Pancreas (tissue), 10 donors: ENCODE measurements at regions not wholly inside any gene's neighbourhood (a gene's known extent, or its start where the extent isn't known, plus 50 kb on each side); places are given as distances from the start of the nearest gene placed in this dataset.

Experiments
- ATAC-seq, 4 donors: fragments of 200-7000 bp; cut with Tn5 transposase; one replicate each; pipeline versions ENCODE4 v1.8.0 to v1.9.1; 2020; ENCODE audit warnings: mild to moderate bottlenecking in 4 of 4, moderate library complexity in 4 of 4
- DNase-seq, 6 donors: peaks; one replicate each; pipeline ENCODE4 v3.0.0-alpha.2; 2020
- FAIRE-seq: peaks from 2 replicates; lab custom pipeline; 2012; peaks lifted over from hg19 to GRCh38; lab: Jason Lieb, UNC
- H3K27ac ChIP-seq, 4 donors: fragments of 200-600 bp; sonication (generic); 1 replicate in 3 of 4; 2 replicates in 1 of 4; pipeline versions ENCODE4 v1.5.0 to v1.8.0; 2020
- H3K27me3 ChIP-seq, 4 donors: fragments of 200-600 bp; one replicate each; pipeline ENCODE4 v1.8.0; 2021
- H3K36me3 ChIP-seq, 3 donors: fragments of 200-600 bp; sonication (generic) in 1 of 3; one replicate each; pipeline versions ENCODE4 v1.5.0 to v1.8.0; 2020 to 2021
- H3K4me1 ChIP-seq, 3 donors: fragments of 200-600 bp; one replicate each; pipeline ENCODE4 v1.8.0; 2021
- H3K4me3 ChIP-seq, 4 donors: fragments of 200-600 bp; sonication (generic) in 2 of 4; one replicate each; pipeline versions ENCODE4 v1.5.0 to v1.8.0; 2020 to 2021
- H3K9me3 ChIP-seq, 4 donors: fragments of 200-600 bp; one replicate each; pipeline ENCODE4 v1.8.0; 2021
- CTCF ChIP-seq, 4 donors: fragments of 200-600 bp; sonication (generic) in 3 of 4; IDR thresholded peaks; one replicate each; pipeline versions ENCODE4 v1.5.0 to v1.8.0; 2021; ENCODE audit warnings: antibody characterized with exemption in 4 of 4
- WGBS, 2 donors: extraction: QIAGEN DNeasy Blood & Tissue Kit; methylation state at CpG; one replicate each; pipeline ENCODE4 v1.1.7; 2013; 5-methylcytosine and 5-hydroxymethylcytosine counted together
- intact Hi-C, 3 donors: fragments of 100-400 bp; cut with DNase I; formaldehyde crosslinking; loops; one replicate each; pipeline versions ENCODE4 v1.11.1 to v1.14.2; 2022
- donor health status: healthy with polysubstance abuse.
- donor health status: DM: no; HTN: no; CAD: no; lungs with moderate emphysema.
- donor health status: DM: no; HTN: no; CAD: no.
- donor health status: control.
- donor health status: control.
- donor health status: Bipolar disorder and iron deficiency.
- donor health status: DM: yes; HTN: yes; CAD: no.
- donor health status: DM: no; HTN: no; CAD: no.
- donor health status: DM: no; HTN: no; CAD: no.
- donor health status: DM: yes; HTN: yes; CAD: no.

- intact Hi-C loops, result no loop called here
- ATAC-seq, result no peak
These were observed 324.7 kb upstream of the PIK3C3 start for GRCh38 chr18:41630232-41630886.

GRCh38 chr18:41624460-41624859 is 330.6 kb upstream of the PIK3C3 start:
- intact Hi-C loops, result no loop called here
- no peaks in the 10 kb centered on the region for H3K9me3 ChIP-seq
- H3K27ac ChIP-seq, result no peak overlapping the region
- FAIRE-seq (no peak), ATAC-seq (no peak), DNase-seq (no peak)
- no peaks in the 10 kb centered on the region for H3K4me1 ChIP-seq
- H3K4me3 ChIP-seq, result no peak overlapping the region
- TF ChIP-seq CTCF (IDR thresholded peaks at IDR 0.05), result no peak
- H3K36me3 ChIP-seq, result no peaks in the 10 kb centered on the region
- 67 to 79% methylated on average over 3 of the region's 3 CpGs for WGBS, 2 donors
- no peaks in the 10 kb centered on the region for H3K27me3 ChIP-seq

More at GRCh38 chr18:41630232-41630886, 324.7 kb upstream of the PIK3C3 start:
- H3K4me3 ChIP-seq, result no peak overlapping the region
- no peaks in the 10 kb centered on the region for H3K36me3 ChIP-seq
- 68 to 79% methylated on average over 8 of the region's 8 CpGs for WGBS, 2 donors
- no peaks in the 10 kb centered on the region for H3K27me3 ChIP-seq
- FAIRE-seq (no peak), DNase-seq (no peak)
- H3K27ac ChIP-seq, result no peak overlapping the region
- no peak for TF ChIP-seq CTCF (IDR thresholded peaks at IDR 0.05)
- no peaks in the 10 kb centered on the region for H3K9me3 ChIP-seq
- no peaks in the 10 kb centered on the region for H3K4me1 ChIP-seq

- ATAC-seq (no peak), DNase-seq (no peak), FAIRE-seq (no peak)
- H3K9me3 ChIP-seq, result no peaks in the 10 kb centered on the region
- H3K4me1 ChIP-seq, result no peaks in the 10 kb centered on the region
- TF ChIP-seq CTCF (IDR thresholded peaks at IDR 0.05), result no peak
- H3K27me3 ChIP-seq, result no peaks in the 10 kb centered on the region
- no peaks in the 10 kb centered on the region for H3K36me3 ChIP-seq
- no peak overlapping the region for H3K27ac ChIP-seq
- no peak overlapping the region for H3K4me3 ChIP-seq
- intact Hi-C loops, result no loop called here
- 28 to 53% methylated on average over 1 of the region's 1 CpG for WGBS, 2 donors
These were observed 333.9 kb upstream of the PIK3C3 start for GRCh38 chr18:41621177-41621576.

GRCh38 chr18:41618147-41618546 is 336.9 kb upstream of the PIK3C3 start:
- no peak for TF ChIP-seq CTCF (IDR thresholded peaks at IDR 0.05)
- no peak overlapping the region for H3K4me3 ChIP-seq
- no peak overlapping the region for H3K27ac ChIP-seq
- FAIRE-seq (no peak), ATAC-seq (no peak), DNase-seq (no peak)
- intact Hi-C loops, result no loop called here
- WGBS, 2 donors, result 33 to 52% methylated on average over 1 of the region's 1 CpG
- H3K27me3 ChIP-seq, result no peaks in the 10 kb centered on the region
- H3K4me1 ChIP-seq, result no peaks in the 10 kb centered on the region
- H3K9me3 ChIP-seq, result no peaks in the 10 kb centered on the region
- no peaks in the 10 kb centered on the region for H3K36me3 ChIP-seq

GRCh38 chr18:41617647-41618046 is 337.4 kb upstream of the PIK3C3 start:
- no peaks in the 10 kb centered on the region for H3K36me3 ChIP-seq
- no peak for FAIRE-seq
- H3K9me3 ChIP-seq, result no peaks in the 10 kb centered on the region
- ATAC-seq, result no peak
- no peaks in the 10 kb centered on the region for H3K27me3 ChIP-seq
- DNase-seq, result no peak
- H3K27ac ChIP-seq, result no peak overlapping the region
- no peak for TF ChIP-seq CTCF (IDR thresholded peaks at IDR 0.05)
- 17 to 25% methylated on average over 2 of the region's 2 CpGs for WGBS, 2 donors
- H3K4me3 ChIP-seq, result no peak overlapping the region
- no peaks in the 10 kb centered on the region for H3K4me1 ChIP-seq
- intact Hi-C loops, result no loop called here
